ENCODE measurements at regions not wholly inside any gene's neighbourhood (a gene's known extent, or its start where the extent isn't known, plus 50 kb on each side); places are given as distances from the start of the nearest gene placed in this dataset.

- TF ChIP-seq CTCF (IDR thresholded peaks at IDR 0.05), result no peak
- TF ChIP-seq POLR2A (IDR thresholded peaks at IDR 0.05), result no peak
Measured at GRCh38 chr11:111441443-111441842, 62.4 kb upstream of the POU2AF1 start.
